ENCODE measurements at regions not wholly inside any gene's neighbourhood (a gene's known extent, or its start where the extent isn't known, plus 50 kb on each side); places are given as distances from the start of the nearest gene placed in this dataset.

DNA sequence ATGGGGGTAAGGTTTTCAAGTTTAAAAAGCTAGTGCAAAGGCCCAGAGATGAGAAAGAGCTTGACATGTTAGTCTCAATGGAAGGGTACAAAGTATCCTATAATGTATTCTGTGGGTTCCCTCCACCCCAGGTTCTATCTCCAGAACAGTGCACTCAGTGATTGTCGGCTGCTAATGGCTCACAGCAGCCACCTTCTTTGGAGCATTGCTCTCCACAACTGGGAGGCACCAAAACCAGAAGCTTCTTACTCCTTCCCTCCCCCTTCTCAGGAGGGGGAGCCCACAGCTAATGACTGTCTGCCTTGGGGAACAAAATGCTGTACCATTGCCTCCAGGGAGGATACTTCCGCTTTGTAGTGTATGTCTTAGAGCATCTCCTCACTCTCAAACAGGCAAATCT is 439.4 kb upstream of the RBMS3 start:
- H3K27ac ChIP-seq (ENCODE audit: low read depth, low read length): no peak overlapping the region
- H2BK15ac ChIP-seq (ENCODE audit: low read length): no peak overlapping the region
- no peak overlapping the region for H3K18ac ChIP-seq (ENCODE audit: extremely low read depth, low read length)
- no peak overlapping the region for H3K9ac ChIP-seq (replicated peaks in 1 of 4; ENCODE audit: extremely low read depth in 1 of 4, low read depth in 3 of 4, low read length in 3 of 4)
- H3K9me3 ChIP-seq (ENCODE audit: insufficient read depth in 2 of 2, low read depth in 1 of 2, low read length in 1 of 2): no peaks in the 10 kb centered on the region
- H3K4me1 ChIP-seq (replicated peaks in 1 of 4; ENCODE audit: control insufficient read depth in 3 of 4, insufficient read depth in 4 of 4, low read length in 3 of 4): peaks cover 0 to 4% (median 0%) of the 10 kb centered on the region in 4 experiments; a peak in 2 of 7 replicates
- 58% methylated on average over 2 of the region's 2 CpGs; no CpG with 5 or more reads in 1 of the 2 experiments for WGBS, 2 experiments (ENCODE audit: extremely low coverage in 1 of 2, insufficient coverage in 1 of 2, insufficient read length in 1 of 2, insufficient replicate concordance in 2 of 2, low coverage in 1 of 2, low lambda C conversion rate in 2 of 2, missing lambda C conversion rate in 1 of 2)
- no peaks in the 10 kb centered on the region for H4K20me1 ChIP-seq (replicated peaks in 1 of 2; ENCODE audit: control insufficient read depth in 1 of 2, insufficient read depth in 2 of 2, low read length in 2 of 2)
- H2AK5ac ChIP-seq (ENCODE audit: low read depth, low read length): no peak overlapping the region
- FAIRE-seq: no peak
- H3K23me2 ChIP-seq (ENCODE audit: low read depth, low read length): no peaks in the 10 kb centered on the region; the same call in 1 of the 2 replicates
- no peak for DNase-seq (ENCODE audit: low read depth in 1 of 2, low spot score in 2 of 2)
- ChIA-PET POLR2A (ENCODE audit: partially characterized antibody) (no interaction called here), CTCF (ENCODE audit: partially characterized antibody) (interaction anchor here (0.7 to 1.1 kb wide), 2 partner anchors 16 to 50 kb away, joined by 3 read pairs; no protein-coding TSS in a partner anchor)
- H2BK5ac ChIP-seq (ENCODE audit: low read depth, low read length): no peak overlapping the region
- H2BK12ac ChIP-seq (ENCODE audit: low read depth, low read length): no peak overlapping the region
- no peaks in the 10 kb centered on the region for H3K27me3 ChIP-seq (replicated peaks in 1 of 4; ENCODE audit: control insufficient read depth in 3 of 4, extremely low read depth in 1 of 4, insufficient read depth in 3 of 4, low read length in 3 of 4)
- H3K36me3 ChIP-seq (ENCODE audit: control insufficient read depth in 2 of 4, insufficient read depth in 4 of 4, low read length in 3 of 4): no peaks in the 10 kb centered on the region
- H3K79me1 ChIP-seq (ENCODE audit: low read depth, low read length): no peaks in the 10 kb centered on the region
- H3K14ac ChIP-seq (ENCODE audit: insufficient read length): no peak overlapping the region
- no peak overlapping the region for H4K5ac ChIP-seq (ENCODE audit: insufficient read length, low read depth, low read length)
- H4K8ac ChIP-seq (ENCODE audit: extremely low read depth, insufficient read depth, low read length): no peak overlapping the region
- H2AFZ ChIP-seq (ENCODE audit: low read length): no peak overlapping the region
- H3K79me2 ChIP-seq (ENCODE audit: control insufficient read depth in 1 of 2, insufficient read depth in 2 of 2, low read length in 2 of 2): no peaks in the 10 kb centered on the region
- no peak overlapping the region for H3K56ac ChIP-seq (replicated peaks; ENCODE audit: insufficient read length, low read depth, low read length)
- no peak overlapping the region for H3K4me3 ChIP-seq (ENCODE audit: extremely low read depth in 1 of 4, insufficient read depth in 2 of 4, low read depth in 3 of 4, low read length in 4 of 4)
- H3K4ac ChIP-seq (replicated peaks; ENCODE audit: insufficient read length, low read depth, low read length): no peak overlapping the region
- H2BK120ac ChIP-seq (replicated peaks; ENCODE audit: low read depth, low read length): no peak overlapping the region
- H2BK20ac ChIP-seq (ENCODE audit: low read length): no peak overlapping the region
- no peak overlapping the region for H4K91ac ChIP-seq (replicated peaks; ENCODE audit: insufficient read length, low read length)
- H3K23ac ChIP-seq (ENCODE audit: insufficient read length): no peak overlapping the region
- no peak overlapping the region for H3K4me2 ChIP-seq (ENCODE audit: insufficient read depth in 1 of 2, low read depth in 2 of 2, low read length in 2 of 2)
- TF ChIP-seq, protein P1, sequence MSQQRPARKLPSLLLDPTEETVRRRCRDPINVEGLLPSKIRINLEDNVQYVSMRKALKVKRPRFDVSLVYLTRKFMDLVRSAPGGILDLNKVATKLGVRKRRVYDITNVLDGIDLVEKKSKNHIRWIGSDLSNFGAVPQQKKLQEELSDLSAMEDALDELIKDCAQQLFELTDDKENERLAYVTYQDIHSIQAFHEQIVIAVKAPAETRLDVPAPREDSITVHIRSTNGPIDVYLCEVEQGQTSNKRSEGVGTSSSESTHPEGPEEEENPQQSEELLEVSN (IDR thresholded peaks at IDR 0.05): no peak
- TF ChIP-seq KDM1A (IDR thresholded peaks at IDR 0.05; ENCODE audit: borderline replicate concordance, low read length): no peak
- no peak for TF ChIP-seq JUN (IDR thresholded peaks at IDR 0.05; ENCODE audit: low read depth, low read length)
- no peak for TF ChIP-seq TEAD4 (IDR thresholded peaks at IDR 0.05; ENCODE audit: low read depth, low read length)
- TF ChIP-seq TCF12 (IDR thresholded peaks at IDR 0.05; ENCODE audit: low read depth, low read length): no peak
- TF ChIP-seq SIX5 (IDR thresholded peaks at IDR 0.05; ENCODE audit: low read depth, low read length): no peak
- no peak for TF ChIP-seq YY1 (IDR thresholded peaks at IDR 0.05; ENCODE audit: low read depth, low read length)
- TF ChIP-seq RXRA (IDR thresholded peaks at IDR 0.05; ENCODE audit: insufficient read depth, low read depth, low read length): no peak
- TF ChIP-seq, protein P2, sequence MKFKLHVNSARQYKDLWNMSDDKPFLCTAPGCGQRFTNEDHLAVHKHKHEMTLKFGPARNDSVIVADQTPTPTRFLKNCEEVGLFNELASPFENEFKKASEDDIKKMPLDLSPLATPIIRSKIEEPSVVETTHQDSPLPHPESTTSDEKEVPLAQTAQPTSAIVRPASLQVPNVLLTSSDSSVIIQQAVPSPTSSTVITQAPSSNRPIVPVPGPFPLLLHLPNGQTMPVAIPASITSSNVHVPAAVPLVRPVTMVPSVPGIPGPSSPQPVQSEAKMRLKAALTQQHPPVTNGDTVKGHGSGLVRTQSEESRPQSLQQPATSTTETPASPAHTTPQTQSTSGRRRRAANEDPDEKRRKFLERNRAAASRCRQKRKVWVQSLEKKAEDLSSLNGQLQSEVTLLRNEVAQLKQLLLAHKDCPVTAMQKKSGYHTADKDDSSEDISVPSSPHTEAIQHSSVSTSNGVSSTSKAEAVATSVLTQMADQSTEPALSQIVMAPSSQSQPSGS (IDR thresholded peaks at IDR 0.05; ENCODE audit: low read length): no peak
- no peak for TF ChIP-seq TAF7 (optimal IDR thresholded peaks at IDR 0.05; ENCODE audit: borderline replicate concordance, low read depth, low read length)
- TF ChIP-seq GTF2F1 (IDR thresholded peaks at IDR 0.05; ENCODE audit: borderline replicate concordance, low read depth, low read length): no peak
- no peak for TF ChIP-seq GABPA (IDR thresholded peaks at IDR 0.05; ENCODE audit: borderline replicate concordance, insufficient read depth, low read length)
- TF ChIP-seq CEBPB (IDR thresholded peaks at IDR 0.05; ENCODE audit: low read depth, low read length): no peak

Measured in H1 (cell line).